ENCODE measurements at regions not wholly inside any gene's neighbourhood (a gene's known extent, or its start where the extent isn't known, plus 50 kb on each side); places are given as distances from the start of the nearest gene placed in this dataset.

GRCh38 chr12:67506739-67507138 is 141.8 kb upstream of the DYRK2 start:
- TF ChIP-seq EP300 (IDR thresholded peaks at IDR 0.05) (no peak), POLR2AphosphoS5 (IDR thresholded peaks at IDR 0.05) (no peak), POLR2A (IDR thresholded peaks at IDR 0.05) (no peak), CTCF (IDR thresholded peaks at IDR 0.05) (no peak)
- peaks cover 0 to under 1% (median 0%) of the 10 kb centered on the region in 4 donors for H3K4me1 ChIP-seq
- intact Hi-C loops (cut with DNase I), result no loop called here
- H3K4me3 ChIP-seq, result no peak overlapping the region
- H3K27me3 ChIP-seq, result no peaks in the 10 kb centered on the region
- whole genome bisulfite sequencing, 2 donors, result 82 to 83% methylated on average over 3 of the region's 3 CpGs
- DNase-seq, result no peak
- no peaks in the 10 kb centered on the region for H3K9me3 ChIP-seq
- H3K27ac ChIP-seq, result no peak overlapping the region
- no peaks in the 10 kb centered on the region for H3K36me3 ChIP-seq

- Histone ChIP-seq H3K36me3 (no peaks in the 10 kb centered on the region), H3K4me1 (peaks cover 0 to 3% (median 0%) of the 10 kb centered on the region in 4 donors), H3K4me3 (no peak overlapping the region), H3K9me3 (no peaks in the 10 kb centered on the region), H3K27me3 (no peaks in the 10 kb centered on the region), H3K27ac (no peak overlapping the region)
- 26 to 83% methylated on average over 1 of the region's 1 CpG for WGBS, 2 donors
- DNase-seq, result no peak
- intact Hi-C loops (cut with DNase I), result no loop called here
- TF ChIP-seq POLR2AphosphoS5 (IDR thresholded peaks at IDR 0.05) (no peak), CTCF (IDR thresholded peaks at IDR 0.05) (no peak), POLR2A (IDR thresholded peaks at IDR 0.05) (no peak), EP300 (IDR thresholded peaks at IDR 0.05) (no peak)
Observed at GRCh38 chr12:67508830-67509229, 139.7 kb upstream of the DYRK2 start.

GRCh38 chr12:67509666-67510386 is 138.7 kb upstream of the DYRK2 start:
- intact Hi-C loops (cut with DNase I), result no loop called here
- TF ChIP-seq POLR2AphosphoS5 (IDR thresholded peaks at IDR 0.05) (no peak), EP300 (IDR thresholded peaks at IDR 0.05) (no peak), POLR2A (IDR thresholded peaks at IDR 0.05) (no peak), CTCF (IDR thresholded peaks at IDR 0.05) (no peak)
- 82 to 92% methylated on average over 4 of the region's 4 CpGs for WGBS, 2 donors

GRCh38 chr12:67512061-67512460 is 136.5 kb upstream of the DYRK2 start:
- peaks cover 0 to 15% (median 6%) of the 10 kb centered on the region in 4 donors for H3K4me1 ChIP-seq
- H3K27me3 ChIP-seq, result no peaks in the 10 kb centered on the region
- H3K36me3 ChIP-seq, result no peaks in the 10 kb centered on the region
- H3K9me3 ChIP-seq, result no peaks in the 10 kb centered on the region
- intact Hi-C loops (cut with DNase I), result no loop called here
- H3K27ac ChIP-seq, result no peak overlapping the region
- no peak overlapping the region for H3K4me3 ChIP-seq
- TF ChIP-seq CTCF (IDR thresholded peaks at IDR 0.05), result no peak
- no peak for TF ChIP-seq POLR2AphosphoS5 (IDR thresholded peaks at IDR 0.05)
- TF ChIP-seq EP300 (IDR thresholded peaks at IDR 0.05), result no peak
- no peak for TF ChIP-seq POLR2A (IDR thresholded peaks at IDR 0.05)
- no peak for DNase-seq

More at GRCh38 chr12:67509666-67510386, 138.7 kb upstream of the DYRK2 start:
- Histone ChIP-seq H3K36me3 (no peaks in the 10 kb centered on the region), H3K27ac (no peak overlapping the region), H3K27me3 (no peaks in the 10 kb centered on the region), H3K4me1 (peaks cover 0 to 3% (median 1%) of the 10 kb centered on the region in 4 donors), H3K4me3 (no peak overlapping the region), H3K9me3 (no peaks in the 10 kb centered on the region)
- no peak for DNase-seq

- H3K27me3 ChIP-seq, result no peaks in the 10 kb centered on the region
- no peak for TF ChIP-seq EP300 (IDR thresholded peaks at IDR 0.05)
- no peak for TF ChIP-seq POLR2AphosphoS5 (IDR thresholded peaks at IDR 0.05)
- no peak for TF ChIP-seq POLR2A (IDR thresholded peaks at IDR 0.05)
- no peak for TF ChIP-seq CTCF (IDR thresholded peaks at IDR 0.05)
- no peaks in the 10 kb centered on the region for H3K36me3 ChIP-seq
- intact Hi-C loops (cut with DNase I), result no loop called here
- no peak overlapping the region for H3K27ac ChIP-seq
- no peaks in the 10 kb centered on the region for H3K9me3 ChIP-seq
- H3K4me3 ChIP-seq, result no peak overlapping the region
- peaks cover 0 to 23% (median 12%) of the 10 kb centered on the region in 4 donors for H3K4me1 ChIP-seq
- DNase-seq, result no peak
- WGBS, 2 donors, result 83% methylated on average over 3 of the region's 3 CpGs
Observed at GRCh38 chr12:67514502-67514901, 134.0 kb upstream of the DYRK2 start.
